Muscle layer of colon (tissue), 2 donors: ENCODE measurements at regions not wholly inside any gene's neighbourhood (a gene's known extent, or its start where the extent isn't known, plus 50 kb on each side); places are given as distances from the start of the nearest gene placed in this dataset.

Experiments used
- H3K27ac ChIP-seq: one replicate; pipeline ENCODE4 v1.7.0; 2013; ENCODE audit warnings: low read depth, mild to moderate bottlenecking, low read length, moderate library complexity
- H3K27me3 ChIP-seq, 2 donors: one replicate each; pipeline ENCODE4 v1.7.0; 2013; ENCODE audit warnings: low read length in 2 of 2, mild to moderate bottlenecking in 2 of 2; ENCODE audit not compliant: insufficient read depth in 2 of 2, control insufficient read depth in 1 of 2
- H3K36me3 ChIP-seq: one replicate; pipeline ENCODE4 v1.7.0; 2013; ENCODE audit warnings: mild to moderate bottlenecking, low read length; ENCODE audit not compliant: insufficient read depth
- H3K4me1 ChIP-seq: one replicate; pipeline ENCODE4 v1.7.0; 2013; ENCODE audit warnings: mild to moderate bottlenecking, low read length; ENCODE audit not compliant: insufficient read depth
- H3K4me3 ChIP-seq, 2 donors: one replicate each; pipeline ENCODE4 v1.7.0; 2013; ENCODE audit warnings: low read length in 2 of 2, low read depth in 1 of 2, mild to moderate bottlenecking in 1 of 2, moderate library complexity in 1 of 2
- H3K9ac ChIP-seq: one replicate; pipeline ENCODE4 v1.7.0; 2013; ENCODE audit warnings: low read length
- H3K9me3 ChIP-seq: one replicate; pipeline ENCODE4 v1.7.0; 2013; ENCODE audit warnings: mild to moderate bottlenecking, low read length
- donor health status: abdominal sarcoma.
- donor health status: Adenocarcinoma of cecum.

DNA sequence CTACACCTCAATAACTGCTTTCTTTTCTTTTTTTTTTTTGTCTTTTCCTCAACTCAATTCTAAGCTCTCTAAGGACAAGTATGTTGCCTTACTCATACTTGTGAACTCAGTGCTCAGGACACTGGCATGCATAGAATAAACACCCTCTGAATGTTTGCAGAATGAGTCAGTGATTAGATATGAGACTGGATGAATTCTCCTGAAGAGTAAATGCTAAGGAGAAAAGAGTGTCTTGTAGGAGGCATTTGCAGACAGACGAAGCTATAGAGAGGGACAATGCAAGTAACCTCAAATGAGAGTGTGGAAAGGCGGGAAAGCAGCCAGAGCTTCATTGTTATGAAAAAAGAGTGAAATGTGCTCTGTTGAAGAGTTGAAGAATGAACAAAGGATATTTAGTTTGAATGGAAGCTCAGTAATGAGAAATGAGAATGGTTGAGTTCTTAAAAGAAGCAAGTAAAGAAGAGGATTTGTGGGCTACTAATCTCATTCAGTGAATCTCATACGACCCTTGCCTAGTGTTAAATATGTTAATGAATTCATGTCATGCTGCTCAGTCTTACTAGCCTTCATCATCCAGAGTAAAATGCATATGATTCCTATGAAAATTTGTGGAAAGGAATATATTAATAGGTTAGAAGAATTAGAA is 166.1 kb upstream of the DPYD start:
- H3K4me3 ChIP-seq = no peak overlapping the region
- no peak overlapping the region for H3K27ac ChIP-seq
- H3K9me3 ChIP-seq = no peaks in the 10 kb centered on the region
- no peaks in the 10 kb centered on the region for H3K36me3 ChIP-seq
- H3K27me3 ChIP-seq = no peaks in the 10 kb centered on the region
- no peaks in the 10 kb centered on the region for H3K4me1 ChIP-seq
- H3K9ac ChIP-seq = no peak overlapping the region

DNA sequence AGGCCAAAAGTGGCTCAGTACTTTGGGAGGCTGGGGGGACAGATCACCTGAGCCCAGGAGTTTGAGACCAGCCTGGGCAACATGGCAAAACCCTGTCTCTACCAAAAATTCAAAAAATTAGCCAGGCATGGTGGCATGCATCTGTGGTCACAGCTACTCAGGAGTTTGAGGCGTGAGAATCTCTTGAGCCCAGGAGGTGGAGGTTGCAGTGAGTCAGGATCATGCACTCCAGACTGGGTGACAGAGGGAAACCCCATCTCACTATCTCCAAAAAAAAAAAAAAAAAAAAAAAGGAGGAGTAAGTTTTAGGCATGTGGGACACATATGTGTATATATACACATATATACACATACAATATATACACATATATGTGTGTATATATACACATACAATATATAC is 165.3 kb upstream of the DPYD start:
- no peaks in the 10 kb centered on the region for H3K4me1 ChIP-seq
- no peaks in the 10 kb centered on the region for H3K9me3 ChIP-seq
- no peak overlapping the region for H3K27ac ChIP-seq
- no peaks in the 10 kb centered on the region for H3K36me3 ChIP-seq
- no peak overlapping the region for H3K9ac ChIP-seq
- H3K4me3 ChIP-seq = no peak overlapping the region
- H3K27me3 ChIP-seq = no peaks in the 10 kb centered on the region

DNA sequence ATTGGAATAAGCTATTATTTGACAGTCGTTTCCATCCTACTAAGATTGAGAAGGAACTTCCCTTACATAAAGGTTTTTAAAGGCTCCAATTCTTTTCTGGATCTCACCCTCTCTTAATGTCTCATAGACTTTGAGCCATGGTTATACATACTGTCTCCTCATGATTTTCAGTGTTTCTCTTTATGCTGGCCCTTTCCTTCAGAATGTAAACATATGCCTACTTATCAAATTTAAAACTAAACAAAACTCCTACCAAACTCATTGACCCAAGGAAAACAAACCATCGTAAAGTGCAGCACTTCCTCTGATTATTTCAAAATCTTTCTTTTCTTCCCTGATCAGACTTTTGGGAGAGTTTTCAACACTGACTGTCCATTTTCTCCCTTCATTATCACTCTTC is 163.4 kb upstream of the DPYD start:
- H3K4me1 ChIP-seq = no peaks in the 10 kb centered on the region
- H3K4me3 ChIP-seq = no peak overlapping the region
- H3K9ac ChIP-seq = no peak overlapping the region
- no peak overlapping the region for H3K27ac ChIP-seq
- no peaks in the 10 kb centered on the region for H3K27me3 ChIP-seq
- no peaks in the 10 kb centered on the region for H3K36me3 ChIP-seq
- no peaks in the 10 kb centered on the region for H3K9me3 ChIP-seq

DNA sequence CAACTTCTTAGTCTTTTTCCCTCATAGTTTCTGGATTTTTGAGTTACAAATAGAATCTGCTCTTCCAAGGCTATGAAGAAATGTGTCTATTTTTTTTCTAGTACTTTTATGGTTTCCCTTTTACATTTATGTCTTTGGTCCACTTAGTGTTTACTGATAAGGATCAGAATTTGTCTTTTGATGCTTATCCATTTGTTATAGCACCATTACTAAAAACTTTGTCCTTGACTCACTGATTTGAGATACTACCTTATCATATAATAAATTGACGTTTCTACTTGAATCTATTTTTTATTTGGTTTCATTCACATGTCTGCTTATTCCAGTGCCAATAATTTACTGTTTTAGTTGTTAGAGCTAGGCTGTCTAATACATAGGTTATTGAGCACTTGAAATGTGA is 161.1 kb upstream of the DPYD start:
- no peak overlapping the region for H3K4me3 ChIP-seq
- no peaks in the 10 kb centered on the region for H3K36me3 ChIP-seq
- H3K4me1 ChIP-seq = no peaks in the 10 kb centered on the region
- H3K27ac ChIP-seq = no peak overlapping the region
- H3K9me3 ChIP-seq = no peaks in the 10 kb centered on the region
- no peak overlapping the region for H3K9ac ChIP-seq
- no peaks in the 10 kb centered on the region for H3K27me3 ChIP-seq

DNA sequence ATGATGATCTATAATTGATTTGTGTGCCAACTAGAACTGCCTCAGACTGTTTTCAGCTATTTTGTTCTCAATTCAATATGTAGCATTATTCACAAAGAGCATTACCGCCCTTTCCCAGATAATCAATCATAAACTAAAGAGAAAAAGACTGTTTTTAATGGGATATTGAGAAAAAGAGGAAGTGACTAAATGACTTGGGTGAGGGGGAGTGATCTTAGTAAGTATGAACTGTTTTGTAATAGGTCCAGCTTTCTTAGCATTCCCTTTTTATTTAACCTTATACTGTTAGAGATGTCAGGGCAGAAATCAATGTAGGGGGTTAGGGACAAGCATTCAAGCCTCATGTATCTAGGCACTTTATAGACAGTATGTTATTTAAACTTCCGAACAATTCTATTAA is 157.8 kb upstream of the DPYD start:
- Histone ChIP-seq H3K9ac (no peak overlapping the region), H3K27me3 (no peaks in the 10 kb centered on the region), H3K9me3 (no peaks in the 10 kb centered on the region), H3K36me3 (no peaks in the 10 kb centered on the region), H3K27ac (no peak overlapping the region), H3K4me3 (no peak overlapping the region), H3K4me1 (no peaks in the 10 kb centered on the region)

DNA sequence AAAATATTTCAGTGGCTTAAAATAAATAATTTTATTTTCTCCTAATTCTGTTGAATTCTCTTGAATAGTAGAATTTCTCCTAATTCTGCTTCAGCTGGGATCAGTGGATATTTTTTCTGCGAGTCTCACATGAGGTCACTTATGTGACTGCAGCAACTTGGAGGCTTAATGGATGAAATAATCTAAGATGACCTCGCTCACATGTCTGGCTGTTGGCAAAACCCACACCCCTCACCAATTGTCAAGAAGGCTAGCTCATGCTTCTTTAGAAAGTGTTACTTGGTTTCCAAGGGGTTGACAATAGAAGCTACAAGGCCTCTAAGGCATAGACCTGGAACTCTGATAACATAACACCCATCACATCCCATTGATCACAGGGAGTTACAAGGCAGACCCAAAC is 156.9 kb upstream of the DPYD start:
- Histone ChIP-seq H3K4me3 (no peak overlapping the region), H3K9me3 (no peaks in the 10 kb centered on the region), H3K36me3 (no peaks in the 10 kb centered on the region), H3K27me3 (no peaks in the 10 kb centered on the region), H3K9ac (no peak overlapping the region), H3K27ac (no peak overlapping the region), H3K4me1 (no peaks in the 10 kb centered on the region)

DNA sequence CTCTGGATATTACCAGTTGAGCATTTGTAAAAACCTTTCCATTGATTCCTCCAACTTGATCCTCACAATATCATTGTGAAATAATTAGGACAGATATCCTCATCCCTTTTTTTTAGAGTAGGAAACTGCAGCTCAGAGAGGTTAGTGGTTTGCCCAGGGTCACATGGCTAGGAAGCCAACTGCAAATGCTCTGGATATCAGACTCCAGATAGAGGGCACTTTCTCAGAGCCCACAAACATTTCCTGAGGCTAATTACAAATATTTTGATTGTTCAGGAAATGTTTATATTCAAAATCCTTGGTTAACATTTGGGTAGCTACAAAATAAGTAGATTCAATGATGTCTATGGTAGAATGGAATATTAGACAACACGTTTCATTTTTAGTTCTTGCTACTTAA is 154.8 kb upstream of the DPYD start:
- H3K27ac ChIP-seq = no peak overlapping the region
- no peak overlapping the region for H3K9ac ChIP-seq
- H3K36me3 ChIP-seq = no peaks in the 10 kb centered on the region
- H3K4me3 ChIP-seq = no peak overlapping the region
- H3K4me1 ChIP-seq = no peaks in the 10 kb centered on the region
- H3K9me3 ChIP-seq = no peaks in the 10 kb centered on the region
- H3K27me3 ChIP-seq = no peaks in the 10 kb centered on the region

DNA sequence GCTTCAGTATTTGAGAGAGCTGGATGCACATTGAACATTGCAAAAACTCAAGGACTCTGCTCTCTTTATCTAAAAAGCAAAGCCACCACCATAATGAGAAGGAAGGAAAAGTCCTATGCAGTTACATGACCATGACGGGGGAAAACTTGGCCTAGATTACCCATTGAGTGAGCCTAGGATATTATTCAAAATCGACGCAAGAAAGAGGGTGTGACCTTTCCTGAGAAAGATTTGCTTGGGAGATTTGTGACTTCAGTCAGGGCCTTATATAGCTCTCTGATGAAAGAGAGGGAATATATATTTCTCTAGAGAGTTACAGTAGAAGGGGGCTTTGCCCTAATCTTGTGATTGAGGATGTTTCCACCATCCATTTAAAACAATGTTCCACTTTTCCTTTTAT is 153.0 kb upstream of the DPYD start:
- Histone ChIP-seq H3K27me3 (no peaks in the 10 kb centered on the region), H3K4me1 (no peaks in the 10 kb centered on the region)

DNA sequence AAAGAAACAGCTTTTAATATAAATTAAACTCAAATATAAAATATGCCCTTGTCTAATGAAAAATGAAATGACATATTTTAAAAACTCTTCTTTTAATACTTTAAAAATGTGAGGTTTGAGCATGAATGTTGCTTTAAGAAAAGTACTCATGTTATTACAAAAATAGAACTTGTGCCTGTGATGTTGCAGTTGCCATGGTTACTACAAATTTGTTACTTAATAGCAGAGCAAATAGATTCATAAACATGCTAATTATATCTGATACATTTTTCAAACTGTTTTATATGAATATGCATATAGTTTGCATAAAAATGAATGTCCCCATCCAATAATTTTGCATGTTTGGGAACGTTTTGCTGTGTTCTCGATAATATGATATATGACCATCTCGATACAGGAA is 152.3 kb upstream of the DPYD start:
- no peaks in the 10 kb centered on the region for H3K4me1 ChIP-seq
- H3K27ac ChIP-seq = no peak overlapping the region
- H3K4me3 ChIP-seq = no peak overlapping the region
- no peaks in the 10 kb centered on the region for H3K9me3 ChIP-seq
- no peak overlapping the region for H3K9ac ChIP-seq
- H3K36me3 ChIP-seq = no peaks in the 10 kb centered on the region
- no peaks in the 10 kb centered on the region for H3K27me3 ChIP-seq

More for the DNA sequence above, 153.0 kb upstream of the DPYD start:
- no peaks in the 10 kb centered on the region for H3K9me3 ChIP-seq
- H3K9ac ChIP-seq = no peak overlapping the region
- H3K27ac ChIP-seq = no peak overlapping the region
- no peak overlapping the region for H3K4me3 ChIP-seq
- no peaks in the 10 kb centered on the region for H3K36me3 ChIP-seq

DNA sequence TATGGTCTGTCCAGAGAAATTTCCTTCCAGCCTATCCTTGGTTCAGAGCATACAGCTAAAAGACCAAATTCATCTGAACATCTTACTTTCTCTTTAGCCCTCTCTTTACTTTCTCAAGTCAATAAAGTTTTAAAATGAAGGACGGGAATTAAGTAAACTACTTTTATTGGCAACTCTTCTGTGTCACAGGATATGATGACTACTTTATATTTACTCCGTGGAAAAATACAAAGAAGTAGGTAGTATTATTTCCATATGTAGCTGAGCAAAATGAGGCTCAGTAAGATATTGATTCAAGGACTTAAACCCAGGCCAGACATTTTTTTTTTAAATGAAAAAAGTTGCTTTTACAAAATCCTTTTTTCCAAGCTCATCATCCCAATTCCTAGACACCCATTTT is 151.2 kb upstream of the DPYD start:
- H3K27ac ChIP-seq = no peak overlapping the region
- H3K36me3 ChIP-seq = no peaks in the 10 kb centered on the region
- H3K9ac ChIP-seq = no peak overlapping the region
- no peaks in the 10 kb centered on the region for H3K9me3 ChIP-seq
- H3K27me3 ChIP-seq = no peaks in the 10 kb centered on the region
- H3K4me3 ChIP-seq = no peak overlapping the region
- H3K4me1 ChIP-seq = no peaks in the 10 kb centered on the region

DNA sequence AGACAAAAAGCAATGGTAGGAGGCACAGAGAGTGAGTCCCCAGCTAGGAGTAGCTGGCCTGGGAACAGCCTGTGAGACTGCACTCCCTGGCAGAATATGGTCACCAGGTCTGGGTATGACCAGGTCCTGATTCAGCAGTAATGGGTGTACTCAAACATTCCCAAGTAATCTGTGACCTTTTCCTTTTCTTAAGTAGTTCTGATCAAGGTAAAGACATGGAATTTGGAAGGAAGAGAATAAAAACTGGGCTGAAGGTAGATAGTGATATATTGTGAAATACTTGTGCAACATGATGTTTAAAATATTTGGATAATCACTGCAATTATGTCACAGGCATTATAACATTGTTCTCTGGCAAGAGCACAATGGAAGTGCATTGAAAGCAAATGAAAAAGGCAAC is 147.2 kb upstream of the DPYD start:
- H3K4me3 ChIP-seq = no peak overlapping the region
- no peaks in the 10 kb centered on the region for H3K27me3 ChIP-seq
- no peaks in the 10 kb centered on the region for H3K36me3 ChIP-seq
- H3K4me1 ChIP-seq = no peaks in the 10 kb centered on the region
- H3K9ac ChIP-seq = no peak overlapping the region
- no peak overlapping the region for H3K27ac ChIP-seq
- no peaks in the 10 kb centered on the region for H3K9me3 ChIP-seq

DNA sequence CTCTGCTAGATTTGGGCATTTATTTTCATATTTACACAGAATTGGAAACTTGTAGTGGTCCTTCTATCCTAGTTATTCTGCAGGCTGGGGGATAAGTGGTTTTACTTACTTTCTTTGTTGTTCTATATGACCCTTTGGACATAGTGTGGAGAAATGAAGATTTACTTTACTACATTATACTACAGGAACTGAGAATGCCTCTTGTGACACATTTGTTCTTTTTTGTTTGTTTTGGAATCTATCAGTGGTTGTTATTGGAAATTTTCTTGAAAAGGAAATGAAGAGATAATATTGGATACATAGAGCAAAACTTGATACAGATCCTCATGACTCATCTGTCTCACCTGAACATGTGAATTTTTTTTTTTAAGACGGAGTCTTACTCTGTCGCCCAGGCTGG is 146.1 kb upstream of the DPYD start:
- no peak overlapping the region for H3K9ac ChIP-seq
- H3K4me3 ChIP-seq = no peak overlapping the region
- no peaks in the 10 kb centered on the region for H3K4me1 ChIP-seq
- no peaks in the 10 kb centered on the region for H3K9me3 ChIP-seq
- H3K27me3 ChIP-seq = no peaks in the 10 kb centered on the region
- H3K27ac ChIP-seq = no peak overlapping the region
- no peaks in the 10 kb centered on the region for H3K36me3 ChIP-seq
